Body of pancreas (tissue), 4 donors: ENCODE measurements at regions not wholly inside any gene's neighbourhood (a gene's known extent, or its start where the extent isn't known, plus 50 kb on each side); places are given as distances from the start of the nearest gene placed in this dataset.

Experiments
- ATAC-seq: fragments of 150-250 bp; one replicate; pipeline ENCODE4 v1.9.1; 2016
- DNase-seq, 4 donors: peaks; one replicate each; pipeline ENCODE4 v3.0.0-alpha.2; 2019
- H3K27ac ChIP-seq, 4 donors: fragments of 200-600 bp; sonication (generic); 1 replicate in 3 of 4; 2 replicates in 1 of 4; pipeline versions ENCODE4 v1.5.1 to v1.6.1; 2016 to 2019; ENCODE audit warnings: mild to moderate bottlenecking in 1 of 4, mixed read lengths in 1 of 4, moderate library complexity in 1 of 4
- H3K27me3 ChIP-seq, 2 donors: fragments of 200-600 bp; sonication (generic); one replicate each; pipeline ENCODE4 v1.6.0; 2016; ENCODE audit warnings: mild to moderate bottlenecking in 1 of 2
- H3K36me3 ChIP-seq, 2 donors: fragments of 200-600 bp; sonication (generic); replicated peaks in 1 of 2; 2 replicates each; pipeline ENCODE4 v1.5.1; 2016; ENCODE audit warnings: low read depth in 2 of 2; ENCODE audit not compliant: insufficient read depth in 1 of 2
- H3K4me1 ChIP-seq: fragments of 200-600 bp; sonication (generic); one replicate; pipeline ENCODE4 v1.6.0; 2016
- H3K4me3 ChIP-seq, 2 donors: fragments of 200-600 bp; sonication (generic); 1 replicate in 1 of 2; 2 replicates in 1 of 2; pipeline ENCODE4 v1.5.1; 2016 to 2019
- H3K9me3 ChIP-seq, 3 donors: fragments of 200-600 bp; sonication (generic); 1 replicate in 2 of 3; 2 replicates in 1 of 3; pipeline ENCODE4 v1.5.1; 2016
- CTCF ChIP-seq, 7 experiments: fragments of 450-650 bp in 4 of 7; fragments of 200-600 bp in 3 of 7; sonication (generic) in 3 of 7; IDR thresholded peaks; one replicate each; pipeline ENCODE4 v1.5.1; 2016 to 2019; ENCODE audit warnings: antibody characterized with exemption in 7 of 7
- POLR2A ChIP-seq, 3 donors: fragments of 450-650 bp; IDR thresholded peaks; one replicate each; pipeline ENCODE4 v1.6.1; 2016; ENCODE audit warnings: antibody characterized with exemption in 3 of 3, mild to moderate bottlenecking in 2 of 3
- WGBS, 2 donors: methylation state at CpG; one replicate each; pipeline ENCODE4 v1.1.5; 2017; 5-methylcytosine and 5-hydroxymethylcytosine counted together
- intact Hi-C: fragments of 100-400 bp; cut with DNase I; formaldehyde crosslinking; loops from one replicate; pipeline ENCODE4 v1.15.1; 2023

DNA sequence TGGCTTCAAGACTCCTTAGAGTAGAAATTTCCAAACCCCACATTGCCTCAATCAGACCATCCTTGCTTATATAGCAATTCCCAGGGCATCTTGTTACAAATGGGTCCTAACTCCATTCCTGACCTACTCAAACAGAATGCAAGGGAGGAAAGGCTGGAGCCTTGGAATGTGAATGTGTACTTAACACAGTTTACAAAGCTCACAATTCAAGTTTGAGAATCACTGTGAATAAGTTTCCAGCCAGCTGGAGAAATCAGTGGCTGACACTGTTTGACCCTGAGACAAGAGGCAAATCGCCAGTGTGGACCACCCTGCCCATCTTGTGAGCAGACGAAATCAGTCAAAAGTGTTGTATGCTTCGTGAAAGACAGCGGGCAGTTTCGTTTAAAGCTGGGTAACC lies 65.5 kb downstream of the SOWAHC start:
- no peak for ATAC-seq
- Histone ChIP-seq H3K9me3 (no peaks in the 10 kb centered on the region), H3K4me3 (no peak overlapping the region), H3K36me3 (no peaks in the 10 kb centered on the region), H3K27ac (no peak overlapping the region), H3K4me1 (peaks cover 27% of the 10 kb centered on the region), H3K27me3 (no peaks in the 10 kb centered on the region)
- DNase-seq: no peak
- intact Hi-C loops: no loop called here
- TF ChIP-seq CTCF (IDR thresholded peaks at IDR 0.05) (no peak), POLR2A (IDR thresholded peaks at IDR 0.05) (no peak)
- WGBS, 2 donors: 75 to 77% methylated on average over 5 of the region's 5 CpGs

DNA sequence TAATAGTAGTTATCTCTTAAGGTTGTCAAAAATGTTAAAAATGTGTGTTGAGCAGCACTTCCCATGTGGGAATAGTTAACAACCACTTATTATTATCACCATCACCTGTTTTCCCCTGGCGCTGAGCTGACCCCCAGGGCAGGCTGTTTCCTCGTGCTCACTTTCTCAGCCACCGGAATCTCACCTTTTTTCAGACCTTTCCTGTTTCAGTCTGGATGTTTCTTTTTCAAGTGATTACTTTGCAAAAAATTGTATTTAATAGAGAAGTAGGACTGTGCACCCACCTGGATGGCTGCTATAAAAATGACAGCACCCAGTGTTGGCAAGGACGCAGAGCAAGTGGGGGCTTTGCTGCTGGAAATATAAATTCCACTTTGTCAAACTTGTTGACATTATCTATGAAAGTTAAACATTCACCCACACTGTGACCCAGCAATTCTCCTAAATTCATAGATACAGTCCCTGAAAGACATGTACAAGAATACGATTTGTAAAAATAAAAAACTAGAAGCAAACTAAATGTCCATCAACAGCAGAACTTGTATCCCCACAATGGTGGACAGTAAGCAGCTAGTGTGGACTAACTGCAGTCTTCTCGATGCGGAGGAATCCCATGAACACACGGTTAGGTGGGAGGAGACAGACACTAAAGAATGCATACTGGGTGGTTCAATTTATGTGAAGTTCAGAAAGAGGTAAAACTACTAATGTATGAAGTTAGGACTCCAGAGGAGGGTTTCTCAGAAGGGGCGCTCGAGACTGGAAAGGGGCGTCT lies 66.5 kb downstream of the SOWAHC start:
- peaks cover 27% of the 10 kb centered on the region for H3K4me1 ChIP-seq
- no peak for DNase-seq
- H3K4me3 ChIP-seq: no peak overlapping the region
- H3K36me3 ChIP-seq: no peaks in the 10 kb centered on the region
- TF ChIP-seq CTCF (IDR thresholded peaks at IDR 0.05): no peak
- TF ChIP-seq POLR2A (IDR thresholded peaks at IDR 0.05): no peak
- intact Hi-C loops: no loop called here
- whole genome bisulfite sequencing, 2 donors: 46 to 49% methylated on average over 11 of the region's 11 CpGs
- H3K9me3 ChIP-seq: no peaks in the 10 kb centered on the region
- peak overlapping the region in 3 of 4 donors; percentile 6 to 55 (median 44) for H3K27ac ChIP-seq
- peak; percentile 69 for ATAC-seq
- no peaks in the 10 kb centered on the region for H3K27me3 ChIP-seq

DNA sequence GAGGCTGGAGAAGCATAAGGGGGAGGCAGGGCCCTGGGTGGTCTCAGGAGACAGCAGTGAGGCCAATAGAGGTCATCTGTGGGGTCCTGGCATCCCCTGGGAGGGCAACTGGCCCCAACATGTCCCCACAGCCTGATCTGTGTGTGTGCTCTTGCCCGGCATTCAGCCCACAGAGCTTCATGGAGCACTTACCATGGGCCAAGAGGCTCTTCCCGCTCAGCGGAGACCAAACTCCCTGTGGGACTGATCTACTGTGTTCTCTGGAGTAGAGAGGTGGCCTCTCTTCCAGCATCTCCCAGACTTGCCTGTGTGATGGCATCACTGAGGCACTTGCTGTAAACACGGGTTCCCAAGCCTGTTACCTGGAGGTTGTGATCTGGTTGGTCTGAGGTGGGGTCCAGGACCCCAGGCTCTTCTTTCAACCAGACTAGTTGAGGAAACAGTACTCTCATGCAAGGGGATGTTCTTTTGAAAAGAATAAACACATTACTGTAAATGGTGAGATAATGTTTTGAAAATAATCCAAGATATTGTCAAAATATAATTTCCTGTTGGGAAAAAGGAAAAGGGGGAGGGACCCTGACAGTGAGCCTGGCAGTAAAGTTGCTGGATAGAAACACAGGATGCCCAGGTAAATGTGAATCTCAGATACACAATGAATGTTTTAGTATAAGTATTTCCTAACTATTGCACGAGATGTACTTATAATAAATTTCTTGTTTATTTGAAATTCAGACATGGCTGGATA lies 67.6 kb downstream of the SOWAHC start:
- intact Hi-C loops: no loop called here
- no peak for ATAC-seq
- WGBS, 2 donors: 78 to 86% methylated on average over 3 to 5 of the region's 5 CpGs
- H3K4me1 ChIP-seq: peaks cover 27% of the 10 kb centered on the region
- no peaks in the 10 kb centered on the region for H3K27me3 ChIP-seq
- no peak for DNase-seq
- no peaks in the 10 kb centered on the region for H3K9me3 ChIP-seq
- TF ChIP-seq CTCF (IDR thresholded peaks at IDR 0.05) (no peak), POLR2A (IDR thresholded peaks at IDR 0.05) (no peak)
- peak overlapping the region in 2 of 4 donors; percentile 44 to 55 for H3K27ac ChIP-seq
- H3K36me3 ChIP-seq: no peaks in the 10 kb centered on the region
- no peak overlapping the region for H3K4me3 ChIP-seq

- peaks cover 22% of the 10 kb centered on the region for H3K4me1 ChIP-seq
- H3K27me3 ChIP-seq: no peaks in the 10 kb centered on the region
- H3K27ac ChIP-seq: no peak overlapping the region
- H3K9me3 ChIP-seq: no peaks in the 10 kb centered on the region
- no peaks in the 10 kb centered on the region for H3K36me3 ChIP-seq
- WGBS, 2 donors: 80 to 81% methylated on average over 8 of the region's 8 CpGs
- intact Hi-C loops: no loop called here
- H3K4me3 ChIP-seq: no peak overlapping the region
- TF ChIP-seq POLR2A (IDR thresholded peaks at IDR 0.05) (no peak), CTCF (IDR thresholded peaks at IDR 0.05) (no peak)
- ATAC-seq (no peak), DNase-seq (no peak)
These were observed 69.3 kb downstream of the SOWAHC start for GRCh38 chr2:109683452-109683851.
